ENCODE measurements at regions not wholly inside any gene's neighbourhood (a gene's known extent, or its start where the extent isn't known, plus 50 kb on each side); places are given as distances from the start of the nearest gene placed in this dataset.

- TF ChIP-seq CTCF (IDR thresholded peaks at IDR 0.05) (no peak), POLR2A (IDR thresholded peaks at IDR 0.05) (no peak), POLR2AphosphoS5 (IDR thresholded peaks at IDR 0.05) (no peak), EP300 (IDR thresholded peaks at IDR 0.05) (no peak)
These were observed 182.4 kb upstream of the STT3B start for GRCh38 chr3:31350307-31350706.
